Stimulated activated effector memory CD8-positive, alpha-beta T cell treated with anti-CD3 and anti-CD28 coated beads, Interleukin-12 subunit alpha, Interleukin-12 subunit beta, amount 100 ng/mL, for 72 hours (primary cell): ENCODE measurements at regions not wholly inside any gene's neighbourhood (a gene's known extent, or its start where the extent isn't known, plus 50 kb on each side); places are given as distances from the start of the nearest gene placed in this dataset.

Source experiments
- ATAC-seq: fragments of 150-1000 bp; cut with Tn5 transposase; 2 replicates; pipeline ENCODE4 v1.10.0; 2021
- DNase-seq, 2 donors: peaks; one replicate each; pipeline ENCODE4 v3.0.0; 2021 to 2022; ENCODE audit warnings: low spot score in 2 of 2
- H3K27ac Mint-ChIP-seq: one replicate; pipeline ENCODE4 v1.8.0; 2022; ENCODE audit warnings: mild to moderate bottlenecking, mixed read lengths
- H3K36me3 Mint-ChIP-seq: one replicate; pipeline ENCODE4 v1.8.0; 2022; ENCODE audit warnings: mild to moderate bottlenecking, mixed read lengths
- H3K4me1 Mint-ChIP-seq: one replicate; pipeline ENCODE4 v1.8.0; 2022; ENCODE audit warnings: mixed read lengths
- H3K4me3 Mint-ChIP-seq: one replicate; pipeline ENCODE4 v1.8.0; 2022; ENCODE audit warnings: mild to moderate bottlenecking, mixed read lengths
- H3K9me3 Mint-ChIP-seq: one replicate; pipeline ENCODE4 v1.8.0; 2022; ENCODE audit warnings: mixed read lengths

DNA sequence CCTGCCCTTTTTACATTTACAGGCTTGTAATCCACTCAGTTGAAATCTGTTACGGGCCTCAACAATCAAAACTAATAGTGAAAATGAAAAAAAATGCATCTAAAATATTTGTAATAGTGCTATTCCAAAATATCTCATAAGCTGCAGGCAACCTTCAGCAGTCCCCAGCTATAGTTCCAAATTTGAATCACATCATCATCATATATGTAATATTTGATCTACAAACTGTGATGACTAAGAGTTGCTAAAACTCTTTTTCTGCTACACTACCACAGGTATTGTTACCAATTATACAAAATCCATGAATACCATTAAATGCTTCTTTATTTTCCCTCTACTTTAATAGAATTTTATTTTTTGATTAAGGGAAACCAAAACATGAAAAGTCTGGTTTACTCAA lies 121.4 kb upstream of the RFC3 start:
- DNase-seq (no peak), ATAC-seq (peak; percentile 76)
- H3K4me3 Mint-ChIP-seq: no peak overlapping the region
- no peaks in the 10 kb centered on the region for H3K36me3 Mint-ChIP-seq
- peaks cover 5% of the 10 kb centered on the region for H3K4me1 Mint-ChIP-seq
- no peak overlapping the region for H3K27ac Mint-ChIP-seq
- no peaks in the 10 kb centered on the region for H3K9me3 Mint-ChIP-seq

DNA sequence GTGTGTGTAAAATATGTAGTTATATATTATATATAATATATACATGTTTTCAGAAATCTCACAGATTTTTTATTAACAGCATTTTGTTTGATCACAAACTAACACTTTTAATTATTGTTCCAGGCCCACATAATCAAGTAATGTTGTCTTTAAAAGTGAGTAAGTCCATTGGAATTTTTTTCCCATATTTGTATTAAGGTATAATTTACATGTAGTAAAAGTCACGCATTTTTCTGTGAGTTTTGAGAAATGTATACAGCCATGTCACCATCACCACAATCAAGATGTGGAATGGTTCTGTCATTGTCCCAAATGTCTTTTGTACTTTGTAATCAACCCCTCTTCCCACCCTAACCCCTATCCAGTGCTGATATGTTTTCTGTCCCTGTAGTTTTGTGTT lies 120.0 kb upstream of the RFC3 start:
- Mint-ChIP-seq H3K4me3 (no peak overlapping the region), H3K36me3 (no peaks in the 10 kb centered on the region)
- ATAC-seq: no peak

DNA sequence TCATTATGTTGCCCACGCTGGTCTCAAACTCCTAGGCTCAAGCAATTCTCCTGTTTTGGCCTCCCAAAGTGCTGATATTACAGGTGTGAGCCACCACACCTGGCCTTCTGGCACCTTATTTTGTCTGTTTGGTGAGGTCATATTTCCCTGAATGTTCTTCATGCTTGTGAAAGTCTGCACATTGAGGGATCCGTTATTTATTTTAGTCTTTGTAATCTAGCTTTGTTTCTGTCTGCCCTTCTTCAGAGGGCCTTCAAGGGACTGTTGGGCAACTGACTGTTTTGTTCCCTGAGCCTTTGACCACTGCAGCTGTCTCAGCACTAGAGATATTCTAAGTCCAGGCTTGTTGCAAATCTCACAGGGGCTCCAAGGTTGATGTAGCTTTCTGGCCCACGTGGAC lies 110.5 kb upstream of the RFC3 start:
- DNase-seq (no peak), ATAC-seq (no peak)
- Mint-ChIP-seq H3K36me3 (no peaks in the 10 kb centered on the region), H3K9me3 (peaks cover 20% of the 10 kb centered on the region), H3K27ac (no peak overlapping the region), H3K4me3 (no peak overlapping the region), H3K4me1 (no peaks in the 10 kb centered on the region)

More for the DNA sequence above, 120.0 kb upstream of the RFC3 start:
- H3K4me1 Mint-ChIP-seq: peaks cover 5% of the 10 kb centered on the region
- no peak overlapping the region for H3K27ac Mint-ChIP-seq
- no peaks in the 10 kb centered on the region for H3K9me3 Mint-ChIP-seq
- DNase-seq: no peak

DNA sequence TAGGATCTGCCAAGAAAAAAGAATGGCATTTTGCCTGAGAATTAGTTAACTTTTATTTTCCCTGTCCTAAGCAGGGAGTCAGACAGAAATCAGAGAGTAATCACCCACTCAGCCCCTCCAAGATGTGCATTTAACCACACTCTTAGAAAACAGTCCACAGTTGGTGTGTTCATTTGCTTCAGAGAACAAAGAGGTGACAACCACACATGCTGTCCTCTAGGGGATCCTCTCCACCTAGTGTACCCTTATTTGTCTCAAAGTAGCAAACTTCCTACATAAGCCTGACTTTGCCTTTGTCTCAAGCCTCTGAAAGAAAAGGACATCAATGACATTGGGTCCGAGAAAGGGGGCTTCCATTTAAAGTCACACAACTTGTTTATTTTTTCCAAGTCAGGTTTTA lies 107.0 kb upstream of the RFC3 start:
- H3K36me3 Mint-ChIP-seq: no peaks in the 10 kb centered on the region
- H3K4me3 Mint-ChIP-seq: no peak overlapping the region
- no peak for ATAC-seq
- DNase-seq: no peak
- peaks cover 13% of the 10 kb centered on the region for H3K9me3 Mint-ChIP-seq
- H3K27ac Mint-ChIP-seq: no peak overlapping the region
- no peaks in the 10 kb centered on the region for H3K4me1 Mint-ChIP-seq

DNA sequence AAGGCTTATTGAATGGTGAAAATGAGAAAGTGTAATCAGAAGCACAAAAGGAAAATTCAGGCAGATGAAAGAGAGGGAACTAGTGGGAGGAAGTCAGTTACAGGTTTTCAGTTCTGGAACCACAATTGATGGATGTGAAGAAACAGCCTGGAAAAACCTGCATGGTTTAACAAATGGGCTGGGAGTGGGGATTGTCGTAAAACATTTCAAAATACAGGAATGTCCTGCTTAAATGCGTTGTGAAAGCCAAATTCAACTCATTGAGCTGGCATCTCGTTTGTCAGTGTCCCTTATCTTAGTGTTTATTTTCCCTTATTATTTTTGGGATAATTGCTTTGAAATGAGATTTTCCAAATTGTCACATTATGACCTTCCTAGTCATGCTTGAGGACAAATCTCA lies 106.5 kb upstream of the RFC3 start:
- DNase-seq: no peak

DNA sequence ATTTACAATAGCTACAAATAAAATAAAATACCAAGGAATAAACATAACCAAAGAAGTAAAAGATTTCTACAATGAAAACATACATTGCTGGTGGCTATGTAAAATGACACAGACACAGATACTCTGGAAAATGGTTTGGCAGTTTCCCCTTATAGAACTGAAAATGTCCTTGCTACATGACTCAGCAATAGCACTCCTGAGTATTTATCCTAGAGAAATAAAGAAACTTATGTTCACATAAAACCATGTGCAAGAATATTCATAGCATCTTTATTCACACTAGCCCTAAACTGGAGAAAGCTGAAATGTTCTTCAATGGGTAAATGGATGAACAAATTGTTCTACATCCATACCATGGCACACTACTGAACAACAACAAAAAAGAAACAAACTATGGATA lies 100.2 kb upstream of the RFC3 start:
- Mint-ChIP-seq H3K4me3 (no peak overlapping the region), H3K4me1 (peaks cover 12% of the 10 kb centered on the region), H3K36me3 (no peaks in the 10 kb centered on the region), H3K27ac (no peak overlapping the region), H3K9me3 (peaks cover 2% of the 10 kb centered on the region)
- DNase-seq (no peak), ATAC-seq (no peak)

More for the DNA sequence above, 106.5 kb upstream of the RFC3 start:
- H3K27ac Mint-ChIP-seq: no peak overlapping the region
- no peak for ATAC-seq
- no peaks in the 10 kb centered on the region for H3K36me3 Mint-ChIP-seq
- no peak overlapping the region for H3K4me3 Mint-ChIP-seq
- H3K4me1 Mint-ChIP-seq: no peaks in the 10 kb centered on the region
- H3K9me3 Mint-ChIP-seq: peaks cover 9% of the 10 kb centered on the region

DNA sequence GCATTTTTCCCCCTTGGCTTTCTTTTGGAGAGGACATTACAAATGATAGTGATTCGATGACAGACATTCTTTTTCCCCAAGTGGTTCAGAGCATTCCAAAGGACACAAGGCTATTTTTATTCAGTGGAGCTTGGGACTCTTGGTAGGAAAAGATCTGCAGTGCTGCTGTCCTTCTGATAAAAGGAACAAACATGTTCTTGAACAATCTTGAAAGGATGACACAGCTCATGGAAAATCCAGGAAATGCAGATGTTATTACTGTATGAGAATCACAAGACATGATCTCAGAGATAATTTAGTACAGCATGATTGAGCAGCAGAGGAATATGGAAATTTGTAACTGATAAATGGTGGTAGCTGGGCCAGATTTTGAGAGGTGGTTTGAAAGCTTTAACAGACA lies 96.2 kb upstream of the RFC3 start:
- Mint-ChIP-seq H3K9me3 (no peaks in the 10 kb centered on the region), H3K36me3 (no peaks in the 10 kb centered on the region), H3K4me1 (peaks cover 22% of the 10 kb centered on the region), H3K4me3 (peak overlapping the region; percentile 35), H3K27ac (peak overlapping the region; percentile 62)
- no peak for ATAC-seq
- DNase-seq: no peak

DNA sequence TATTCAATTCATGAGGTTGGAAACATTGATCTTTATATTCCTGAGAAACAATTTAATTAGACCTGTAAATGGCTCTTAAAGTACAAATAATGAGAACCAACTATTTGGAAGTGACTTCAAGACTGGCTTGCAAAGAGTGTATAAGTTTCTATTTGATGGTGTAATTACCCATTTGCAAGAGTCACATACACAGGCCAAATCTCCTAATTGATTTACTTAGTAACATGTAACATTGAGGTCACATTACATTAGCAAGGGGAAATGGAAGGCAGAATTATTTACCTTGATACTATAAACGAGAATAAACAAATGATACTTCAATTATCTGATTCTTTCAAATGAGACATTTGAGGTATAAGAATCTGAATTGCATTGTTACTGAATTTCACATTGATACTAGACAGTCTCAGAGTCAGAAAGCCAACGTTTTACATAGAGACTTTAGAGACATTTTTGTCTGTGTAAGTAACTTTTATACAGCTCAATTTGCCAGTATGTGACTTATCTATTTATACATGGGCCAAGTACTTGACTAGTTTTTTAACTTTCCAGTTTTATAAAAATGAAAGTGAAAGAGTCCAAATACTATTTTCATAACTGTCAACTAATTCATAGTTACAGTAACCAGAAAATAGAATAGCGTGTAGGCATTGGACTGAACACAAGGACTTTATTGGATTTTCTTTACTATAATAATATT lies 95.6 kb upstream of the RFC3 start:
- peak overlapping the region; percentile 62 for H3K27ac Mint-ChIP-seq
- H3K36me3 Mint-ChIP-seq: no peaks in the 10 kb centered on the region
- peaks cover 22% of the 10 kb centered on the region for H3K4me1 Mint-ChIP-seq
- no peaks in the 10 kb centered on the region for H3K9me3 Mint-ChIP-seq
- H3K4me3 Mint-ChIP-seq: peak overlapping the region; percentile 35
- no peak for DNase-seq
- ATAC-seq: peak; percentile 50

DNA sequence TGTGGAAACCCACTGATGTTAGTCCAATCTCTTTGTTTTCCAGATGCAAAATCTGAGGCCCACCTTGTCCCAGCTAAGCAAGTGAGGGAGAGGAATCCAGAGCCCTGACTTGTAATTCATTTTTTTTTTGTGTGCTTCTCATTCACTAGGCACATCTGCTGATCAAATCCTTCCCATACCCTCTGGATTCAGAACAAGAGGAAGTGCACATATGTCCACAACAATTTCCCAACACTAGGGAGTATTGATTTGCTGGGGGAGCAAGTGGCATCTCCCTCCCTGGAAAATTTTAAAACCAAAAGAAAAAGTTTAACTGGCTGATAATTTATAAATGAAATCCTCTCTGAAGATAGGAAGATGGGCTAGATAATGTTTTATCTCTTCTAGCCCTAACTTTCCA lies 94.6 kb upstream of the RFC3 start:
- H3K4me3 Mint-ChIP-seq: peak overlapping the region; percentile 35
- DNase-seq (no peak), ATAC-seq (no peak)
- H3K9me3 Mint-ChIP-seq: no peaks in the 10 kb centered on the region
- H3K36me3 Mint-ChIP-seq: no peaks in the 10 kb centered on the region
- H3K27ac Mint-ChIP-seq: peak overlapping the region; percentile 62
- peaks cover 22% of the 10 kb centered on the region for H3K4me1 Mint-ChIP-seq

DNA sequence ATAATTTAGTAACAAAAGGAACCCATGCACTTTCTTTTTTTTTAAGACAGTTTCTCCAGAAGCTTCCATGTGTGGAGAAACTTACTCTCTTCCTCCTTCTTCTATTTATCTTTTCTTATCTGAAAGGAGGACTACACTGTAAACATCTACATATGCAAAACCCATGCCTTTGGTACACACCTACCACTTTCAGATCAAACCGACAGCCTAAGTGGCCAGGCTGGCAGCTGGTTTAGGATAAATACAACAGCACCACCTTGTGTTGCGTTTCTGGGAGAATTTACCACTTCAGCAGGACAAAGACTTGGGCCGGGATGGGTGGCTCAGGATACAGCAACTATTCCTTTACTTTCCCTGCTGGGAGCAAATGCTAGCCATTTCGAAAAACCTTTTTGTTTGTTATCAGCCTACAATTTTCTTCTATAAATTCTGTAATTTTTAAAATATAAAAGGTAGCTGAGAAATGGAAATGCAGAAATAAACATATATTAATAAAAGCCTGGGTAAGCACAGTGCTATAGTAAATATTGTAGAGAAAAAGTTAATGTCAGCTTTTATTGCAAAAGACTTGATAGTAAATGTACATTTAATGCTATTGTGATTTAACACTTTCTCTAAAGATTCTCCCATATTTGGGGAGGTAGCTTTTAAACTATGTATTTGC lies 94.0 kb upstream of the RFC3 start:
- no peaks in the 10 kb centered on the region for H3K36me3 Mint-ChIP-seq
- DNase-seq (peak; percentile 47 to 68), ATAC-seq (peak; percentile 92)
- peak overlapping the region; percentile 35 for H3K4me3 Mint-ChIP-seq
- H3K27ac Mint-ChIP-seq: peak overlapping the region; percentile 62
- H3K9me3 Mint-ChIP-seq: no peaks in the 10 kb centered on the region
- H3K4me1 Mint-ChIP-seq: peaks cover 22% of the 10 kb centered on the region

GRCh38 chr13:33725340-33725739 lies 92.6 kb upstream of the RFC3 start:
- Mint-ChIP-seq H3K9me3 (no peaks in the 10 kb centered on the region), H3K4me1 (peaks cover 22% of the 10 kb centered on the region), H3K36me3 (no peaks in the 10 kb centered on the region), H3K4me3 (no peak overlapping the region), H3K27ac (no peak overlapping the region)
- ATAC-seq (no peak), DNase-seq (no peak)

GRCh38 chr13:33727297-33728083 lies 90.5 kb upstream of the RFC3 start:
- Mint-ChIP-seq H3K4me3 (no peak overlapping the region), H3K9me3 (no peaks in the 10 kb centered on the region), H3K4me1 (peaks cover 12% of the 10 kb centered on the region), H3K27ac (no peak overlapping the region), H3K36me3 (no peaks in the 10 kb centered on the region)
- DNase-seq: no peak
- no peak for ATAC-seq

GRCh38 chr13:33728271-33729037 lies 89.5 kb upstream of the RFC3 start:
- Mint-ChIP-seq H3K4me1 (peaks cover 5% of the 10 kb centered on the region), H3K36me3 (no peaks in the 10 kb centered on the region), H3K27ac (no peak overlapping the region), H3K9me3 (no peaks in the 10 kb centered on the region), H3K4me3 (no peak overlapping the region)
- peak; percentile 56 for ATAC-seq
- DNase-seq: no peak

DNA sequence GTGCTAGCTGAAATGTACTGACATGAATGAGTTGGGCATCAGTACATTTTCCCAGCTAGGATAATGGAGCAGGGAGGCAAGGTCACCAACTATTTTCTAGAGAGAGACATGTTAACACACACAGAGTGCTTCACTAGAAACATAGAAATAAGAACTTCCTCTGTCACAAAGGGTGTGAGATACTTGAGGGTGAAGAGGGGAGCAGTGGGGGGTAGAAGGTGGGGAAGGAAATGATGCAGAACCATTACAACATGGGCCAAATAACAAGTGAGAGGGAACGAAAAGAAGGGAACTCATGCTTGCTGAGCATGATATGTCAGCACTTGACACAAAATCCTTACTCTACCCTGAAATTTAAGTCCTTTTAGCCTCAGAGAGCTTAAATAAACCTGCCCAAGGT lies 87.8 kb upstream of the RFC3 start:
- no peak for DNase-seq
- H3K27ac Mint-ChIP-seq: no peak overlapping the region
- no peaks in the 10 kb centered on the region for H3K36me3 Mint-ChIP-seq
- no peak overlapping the region for H3K4me3 Mint-ChIP-seq
- H3K4me1 Mint-ChIP-seq: no peaks in the 10 kb centered on the region
- ATAC-seq: no peak
- no peaks in the 10 kb centered on the region for H3K9me3 Mint-ChIP-seq

DNA sequence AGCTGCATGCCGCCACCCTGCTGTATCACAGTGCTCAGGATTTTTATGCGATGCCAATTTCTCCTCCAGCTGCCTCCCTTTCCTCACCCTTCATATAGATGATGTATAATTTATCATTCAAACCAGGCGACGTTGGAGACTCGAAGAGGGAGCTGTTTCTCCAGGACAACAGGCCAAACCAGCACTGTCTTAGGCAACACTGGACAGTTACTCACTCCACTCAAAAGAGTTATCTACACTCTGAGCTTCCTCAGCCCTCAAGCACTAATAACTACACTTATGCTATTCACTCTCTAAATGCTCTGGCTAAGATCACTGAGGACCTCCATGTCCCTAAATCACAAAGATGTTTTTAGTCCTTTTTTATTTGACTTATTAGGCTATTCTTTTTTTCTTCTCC lies 87.3 kb upstream of the RFC3 start:
- H3K4me3 Mint-ChIP-seq: no peak overlapping the region
- H3K9me3 Mint-ChIP-seq: no peaks in the 10 kb centered on the region
- ATAC-seq: no peak
- H3K27ac Mint-ChIP-seq: no peak overlapping the region
- no peaks in the 10 kb centered on the region for H3K4me1 Mint-ChIP-seq
- DNase-seq: no peak
- no peaks in the 10 kb centered on the region for H3K36me3 Mint-ChIP-seq
